ENCODE measurements at regions not wholly inside any gene's neighbourhood (a gene's known extent, or its start where the extent isn't known, plus 50 kb on each side); places are given as distances from the start of the nearest gene placed in this dataset.
A peak's percentile ranks its signal among the peaks of the same experiment; 100 is the strongest.

DNA sequence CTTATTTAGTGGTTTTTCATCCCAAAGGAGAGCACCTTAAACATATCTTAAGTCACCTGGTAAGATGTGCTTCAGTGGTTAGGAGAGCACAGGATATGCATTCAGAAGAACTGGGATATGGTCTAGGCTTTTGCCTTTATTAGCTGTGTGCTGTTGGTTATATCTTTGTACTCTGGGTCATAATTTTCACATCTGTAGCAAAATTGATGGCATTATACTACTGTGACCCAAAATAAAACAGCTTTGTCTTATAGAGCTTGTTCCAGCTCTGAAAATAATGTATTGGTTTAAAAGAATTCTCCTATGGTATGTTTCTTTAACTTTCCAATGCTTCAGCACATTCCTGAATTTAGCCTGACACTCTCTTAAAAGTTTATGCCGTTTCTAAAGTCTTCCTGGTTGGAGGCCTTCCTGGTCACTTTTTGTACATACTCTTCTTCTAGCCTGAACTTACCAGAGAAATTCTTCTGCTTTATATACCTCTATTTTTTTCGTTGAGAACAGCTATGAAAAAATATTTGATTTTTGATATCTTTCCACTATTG is 337.1 kb upstream of the MPDZ start:
- no peak overlapping the region for H3K27ac ChIP-seq
- no peaks in the 10 kb centered on the region for H3K27me3 ChIP-seq
- H3K4me3 ChIP-seq = no peak overlapping the region
- H3K4me1 ChIP-seq = peaks cover 7% of the 10 kb centered on the region
- intact Hi-C loops (cut with DNase I) = no loop called here
- DNase-seq (ENCODE audit: extremely low spot score in 2 of 2) = no peak
- TF ChIP-seq CTCF (IDR thresholded peaks at IDR 0.05) (no peak), POLR2A (IDR thresholded peaks at IDR 0.05) (no peak), POLR2AphosphoS5 (IDR thresholded peaks at IDR 0.05; ENCODE audit: insufficient read depth in 1 of 2, low read depth in 1 of 2) (no peak)
- H3K9me3 ChIP-seq = no peaks in the 10 kb centered on the region
- no peaks in the 10 kb centered on the region for H3K36me3 ChIP-seq

GRCh38 chr9:13615660-13616490 is 336.4 kb upstream of the MPDZ start:
- Histone ChIP-seq H3K27me3 (no peaks in the 10 kb centered on the region), H3K36me3 (no peaks in the 10 kb centered on the region), H3K4me1 (peaks cover 7% of the 10 kb centered on the region), H3K9me3 (no peaks in the 10 kb centered on the region), H3K27ac (no peak overlapping the region), H3K4me3 (no peak overlapping the region)
- intact Hi-C loops (cut with DNase I) = no loop called here
- TF ChIP-seq POLR2A (IDR thresholded peaks at IDR 0.05) (no peak), POLR2AphosphoS5 (IDR thresholded peaks at IDR 0.05; ENCODE audit: insufficient read depth in 1 of 2, low read depth in 1 of 2) (no peak), CTCF (IDR thresholded peaks at IDR 0.05) (no peak)
- DNase-seq (ENCODE audit: extremely low spot score in 2 of 2) = no peak

- H3K27ac ChIP-seq = no peak overlapping the region
- H3K27me3 ChIP-seq = no peaks in the 10 kb centered on the region
- DNase-seq (ENCODE audit: extremely low spot score in 2 of 2) = no peak
- H3K4me3 ChIP-seq = no peak overlapping the region
- H3K4me1 ChIP-seq = peaks cover 7% of the 10 kb centered on the region
- intact Hi-C loops (cut with DNase I) = no loop called here
- H3K9me3 ChIP-seq = no peaks in the 10 kb centered on the region
- H3K36me3 ChIP-seq = no peaks in the 10 kb centered on the region
- TF ChIP-seq POLR2AphosphoS5 (IDR thresholded peaks at IDR 0.05; ENCODE audit: insufficient read depth in 1 of 2, low read depth in 1 of 2) (no peak), POLR2A (IDR thresholded peaks at IDR 0.05) (no peak), CTCF (IDR thresholded peaks at IDR 0.05) (no peak)
Measured at GRCh38 chr9:13614060-13614459, 334.6 kb upstream of the MPDZ start.

- peaks cover 7% of the 10 kb centered on the region for H3K4me1 ChIP-seq
- no peaks in the 10 kb centered on the region for H3K36me3 ChIP-seq
- no peaks in the 10 kb centered on the region for H3K9me3 ChIP-seq
- no peak overlapping the region for H3K27ac ChIP-seq
- no peak overlapping the region for H3K4me3 ChIP-seq
- intact Hi-C loops (cut with DNase I) = no loop called here
- DNase-seq (ENCODE audit: extremely low spot score in 2 of 2) = no peak
- no peak for TF ChIP-seq CTCF (IDR thresholded peaks at IDR 0.05)
- no peak for TF ChIP-seq POLR2AphosphoS5 (IDR thresholded peaks at IDR 0.05; ENCODE audit: insufficient read depth in 1 of 2, low read depth in 1 of 2)
- H3K27me3 ChIP-seq = no peaks in the 10 kb centered on the region
Measured at GRCh38 chr9:13613296-13613695, 333.8 kb upstream of the MPDZ start.

- DNase-seq (ENCODE audit: extremely low spot score in 2 of 2) = no peak
- no peaks in the 10 kb centered on the region for H3K36me3 ChIP-seq
- H3K4me3 ChIP-seq = peak overlapping the region; percentile 0 to 8
- peaks cover 17% of the 10 kb centered on the region for H3K4me1 ChIP-seq
- H3K27ac ChIP-seq = peak overlapping the region; percentile 37
- H3K27me3 ChIP-seq = no peaks in the 10 kb centered on the region
- intact Hi-C loops (cut with DNase I) = no loop called here
- no peak for TF ChIP-seq CTCF (IDR thresholded peaks at IDR 0.05)
- no peak for TF ChIP-seq POLR2A (IDR thresholded peaks at IDR 0.05)
- no peak for TF ChIP-seq POLR2AphosphoS5 (IDR thresholded peaks at IDR 0.05; ENCODE audit: insufficient read depth in 1 of 2, low read depth in 1 of 2)
- H3K9me3 ChIP-seq = no peaks in the 10 kb centered on the region
Measured at GRCh38 chr9:13608451-13608850, 329.0 kb upstream of the MPDZ start.

Measured in vagina (tissue), 2 donors.